ENCODE measurements at regions not wholly inside any gene's neighbourhood (a gene's known extent, or its start where the extent isn't known, plus 50 kb on each side); places are given as distances from the start of the nearest gene placed in this dataset.
"Not testable (repeated sequence)": the region's sequence is repeated elsewhere in the genome, so short reads cannot be mapped to it uniquely, and the experiment has no call there.

DNA sequence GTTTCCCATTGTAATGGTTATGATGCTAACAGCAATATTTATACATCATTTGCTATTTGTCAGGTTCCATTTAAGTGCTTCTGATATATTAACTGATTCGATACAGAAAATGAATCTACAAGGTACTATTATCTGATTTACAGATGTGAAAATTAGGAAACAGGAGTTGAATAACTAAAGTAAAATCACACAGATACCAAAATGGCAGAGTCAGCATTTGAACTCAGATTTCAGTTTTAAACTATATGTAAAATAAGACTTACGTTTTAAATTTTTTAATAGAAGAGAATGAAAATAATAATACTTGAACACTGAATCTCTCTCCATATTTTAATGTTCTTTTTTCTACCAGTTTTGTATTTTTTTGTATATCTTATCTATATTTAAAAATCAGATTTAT, 313.2 kb downstream of the MDFIC start:
- peak; percentile 19 for FAIRE-seq
- DNase-seq (ENCODE audit: low spot score in 2 of 2) = no peak

DNA sequence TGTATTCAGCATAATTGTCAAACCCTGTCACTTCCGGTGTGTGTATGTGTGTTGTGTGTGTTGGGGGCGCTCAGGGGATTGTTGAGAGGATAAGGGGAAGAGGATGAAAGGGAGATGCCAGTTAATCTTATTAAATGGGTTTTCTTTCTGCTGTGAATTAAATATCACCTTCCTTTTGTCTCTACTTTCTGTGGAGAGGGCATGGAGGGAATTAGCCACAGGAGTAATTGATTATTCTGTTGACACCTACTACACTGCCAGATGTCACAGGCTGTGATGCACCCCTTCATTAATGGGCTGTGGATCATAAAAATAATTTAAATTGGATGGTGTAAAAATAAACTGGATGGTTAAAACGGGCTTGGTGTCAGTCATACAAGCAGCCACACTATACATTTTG, 311.9 kb downstream of the MDFIC start:
- DNase-seq (ENCODE audit: low spot score in 2 of 2) = no peak
- FAIRE-seq = no peak

DNA sequence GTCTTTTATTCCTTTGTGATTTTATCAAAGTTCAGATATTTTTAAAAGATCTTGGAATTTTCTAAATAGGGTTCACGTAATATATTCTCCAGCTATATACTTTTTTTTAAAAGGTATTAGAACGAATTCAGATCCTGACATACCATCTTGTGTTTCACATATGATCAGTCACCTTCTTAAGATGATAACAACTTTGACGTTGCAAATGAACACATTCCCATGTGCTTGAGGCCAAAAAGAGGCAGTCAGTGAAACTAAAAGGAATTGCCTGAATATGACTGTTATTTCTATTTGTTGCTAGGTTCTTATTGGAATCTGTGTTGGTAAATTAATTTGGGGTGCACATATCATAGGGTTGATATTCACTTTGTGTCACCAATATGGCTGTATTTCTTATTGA, 310.1 kb downstream of the MDFIC start:
- DNase-seq (ENCODE audit: low spot score in 2 of 2) = no peak
- FAIRE-seq = no peak

DNA sequence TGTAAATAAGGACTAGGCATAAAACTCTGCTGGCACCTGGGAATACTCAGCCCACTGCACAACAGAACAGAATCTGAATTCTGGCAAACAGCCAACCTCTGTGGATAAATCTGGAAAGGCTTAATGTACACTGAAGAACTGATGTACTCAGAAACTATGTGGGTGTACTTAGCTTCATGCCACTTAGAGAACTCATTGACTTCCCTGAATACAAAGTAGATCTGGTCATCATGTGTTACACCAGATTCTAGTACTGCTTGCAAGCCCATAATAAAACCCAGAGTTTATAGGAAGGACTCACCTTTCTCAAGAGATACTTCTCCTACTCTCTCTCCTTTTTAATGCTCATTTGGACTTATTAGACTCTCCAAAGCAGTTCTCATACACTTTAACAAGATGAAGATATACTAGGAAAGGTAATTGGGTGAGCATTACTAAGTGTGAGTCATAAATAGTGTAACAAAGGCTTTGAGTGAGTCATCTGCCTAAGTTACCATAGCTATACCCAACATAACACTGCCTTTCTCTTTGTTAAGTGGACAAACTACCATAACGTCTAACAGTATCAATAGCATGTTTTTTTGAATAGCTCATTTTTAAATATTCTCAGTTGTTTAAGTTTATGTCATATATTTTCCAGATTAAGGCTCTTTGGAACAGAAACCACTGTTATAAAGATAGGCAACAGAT, 309.1 kb downstream of the MDFIC start:
- no peak for DNase-seq (ENCODE audit: low spot score in 2 of 2)
- no peak for FAIRE-seq

DNA sequence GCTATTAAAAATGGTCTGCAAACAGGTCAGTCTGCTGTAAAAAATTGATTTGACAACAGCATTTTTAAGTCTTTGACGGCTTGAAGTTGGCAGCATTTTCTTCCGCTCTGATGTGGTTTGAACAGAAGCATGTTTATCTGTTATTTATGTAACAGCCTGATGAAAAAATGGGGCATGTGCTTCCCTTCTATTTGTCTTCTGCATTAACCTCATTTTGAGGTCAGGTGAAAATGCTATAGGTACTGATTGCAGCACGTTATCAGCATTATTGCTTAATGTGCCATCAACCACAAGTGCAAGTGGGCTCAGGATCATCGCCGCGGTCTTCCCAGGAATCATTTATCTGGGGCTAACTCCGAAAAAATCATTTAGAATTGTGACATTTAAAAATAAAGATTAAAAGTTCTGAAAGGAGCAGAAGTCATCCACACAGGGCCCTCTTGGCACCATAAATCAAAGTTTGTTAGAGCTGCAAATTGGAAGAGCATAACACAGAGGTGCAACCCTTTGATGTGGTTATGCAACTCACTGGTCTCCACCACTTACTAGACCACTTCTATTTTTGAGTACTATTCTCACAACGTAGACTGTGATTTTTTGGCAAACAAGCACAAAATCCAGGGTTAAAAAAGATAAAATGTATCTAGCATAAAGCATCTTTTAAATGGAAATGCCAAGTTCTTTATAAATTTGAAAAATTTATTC, 307.7 kb downstream of the MDFIC start:
- FAIRE-seq = no peak
- no peak for DNase-seq (ENCODE audit: low spot score in 2 of 2)

DNA sequence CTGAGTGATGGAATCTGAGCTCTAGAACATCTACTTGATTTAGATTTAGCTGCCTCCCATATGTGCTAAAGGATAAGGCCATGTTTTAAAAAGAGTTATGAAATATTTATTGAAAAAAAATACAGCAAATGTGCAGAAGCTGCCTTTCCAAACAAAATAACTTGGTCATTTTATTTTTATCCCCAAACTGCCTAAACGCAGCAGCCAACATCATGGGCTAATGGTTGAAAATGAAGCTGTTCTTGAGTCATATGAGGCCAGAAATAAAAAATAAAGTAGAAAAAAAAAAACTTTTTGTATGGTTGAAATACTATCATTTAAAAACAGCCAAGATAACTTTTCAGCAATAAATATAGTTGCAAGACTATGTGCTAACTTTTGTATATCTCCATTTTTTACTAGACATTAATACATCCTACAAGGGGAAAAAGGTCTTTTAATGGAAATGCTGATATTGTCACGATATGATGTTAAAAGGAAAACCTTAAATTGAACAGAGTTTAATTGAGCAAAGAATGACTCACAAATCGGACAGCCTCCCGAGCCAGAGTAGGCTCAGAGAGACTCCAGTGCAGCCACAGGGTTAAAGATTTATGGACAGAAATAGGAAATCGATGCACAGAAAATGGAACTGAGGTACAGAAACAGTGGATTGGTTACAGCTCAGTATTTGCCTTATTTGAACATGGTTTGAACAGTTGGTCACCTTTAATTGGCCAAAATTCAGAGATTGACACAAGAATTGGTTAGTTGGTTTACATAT, 305.8 kb downstream of the MDFIC start:
- FAIRE-seq (no peak), DNase-seq (ENCODE audit: low spot score in 2 of 2) (no peak)

DNA sequence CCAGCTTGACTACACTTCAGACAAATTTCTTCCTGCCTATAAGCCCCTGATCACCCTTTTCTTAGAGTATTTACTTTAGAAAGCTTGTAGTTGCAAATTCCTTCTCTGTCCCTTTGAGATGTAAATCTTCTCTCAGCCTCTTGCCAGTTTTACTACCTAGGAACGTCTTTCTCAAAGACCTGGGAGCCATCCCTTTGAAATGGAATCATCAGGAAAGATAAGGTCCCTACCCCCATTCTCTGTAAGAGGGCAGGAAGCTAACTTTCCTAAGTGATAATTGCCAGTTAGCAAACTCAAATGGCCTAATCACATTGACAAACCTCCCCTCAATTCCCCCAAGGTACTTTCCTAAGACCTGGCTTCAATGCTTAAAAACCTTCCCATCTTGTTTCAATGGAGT, 304.5 kb downstream of the MDFIC start:
- DNase-seq (ENCODE audit: low spot score in 2 of 2) (no peak), FAIRE-seq (no peak)

DNA sequence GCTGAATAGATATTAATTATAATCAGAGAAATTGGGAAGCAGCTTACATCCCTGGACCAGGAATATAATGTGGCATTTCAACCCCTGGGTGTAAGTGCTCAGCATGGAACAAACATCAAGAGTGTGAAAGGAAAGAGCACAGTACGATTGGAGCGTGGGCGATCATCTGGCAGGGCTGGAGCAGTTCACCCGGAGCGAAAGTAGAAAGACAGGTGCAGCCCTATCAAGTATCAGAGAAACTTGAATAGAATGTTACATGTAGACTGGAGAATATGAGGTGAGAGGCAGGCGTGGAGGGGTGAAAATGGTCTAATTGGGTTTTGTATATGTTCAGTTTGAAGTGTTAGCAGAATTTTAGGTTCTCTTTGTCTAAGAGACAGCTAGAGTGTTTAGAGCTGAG, 303.0 kb downstream of the MDFIC start:
- FAIRE-seq = no peak
- DNase-seq (ENCODE audit: low spot score in 2 of 2) = no peak

DNA sequence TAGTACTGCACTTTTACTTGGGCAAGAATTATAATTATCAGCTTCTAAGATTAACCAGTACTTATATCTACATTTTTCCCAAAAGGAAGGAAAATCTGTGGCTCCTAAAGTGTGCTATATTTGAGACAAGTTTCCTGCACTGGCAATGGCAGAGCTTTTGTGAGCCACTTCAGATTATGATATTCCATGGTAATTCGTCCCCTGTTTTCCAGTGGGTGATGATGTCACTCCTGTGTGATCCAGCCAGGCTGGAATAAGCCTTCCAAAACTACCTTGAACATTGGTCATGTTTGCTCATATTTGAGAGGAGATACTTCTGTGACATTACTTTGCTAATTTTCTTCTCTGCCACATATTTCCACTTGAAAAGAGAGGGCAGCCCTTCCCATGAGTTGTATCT, 302.1 kb downstream of the MDFIC start:
- DNase-seq (ENCODE audit: low spot score in 2 of 2) (no peak), FAIRE-seq (no peak)

DNA sequence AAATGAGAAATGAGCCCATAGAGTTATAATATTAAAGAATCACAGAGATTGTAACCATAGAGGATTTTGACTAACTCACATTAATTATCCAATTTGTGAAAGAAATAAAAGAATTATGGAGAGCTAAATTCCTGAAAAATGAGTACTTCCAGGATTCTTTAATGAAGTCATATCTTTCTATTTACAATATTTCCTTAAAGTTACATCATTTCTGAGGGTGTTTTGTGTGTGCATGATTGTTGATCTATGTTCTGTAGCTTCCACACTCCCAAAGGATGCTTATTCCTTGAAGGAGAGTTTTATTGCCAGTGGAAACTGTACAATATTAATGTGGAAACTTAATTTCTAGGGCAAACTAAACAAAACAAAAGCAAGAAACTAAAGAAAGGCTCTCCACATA, 299.6 kb downstream of the MDFIC start:
- FAIRE-seq = no peak
- no peak for DNase-seq (ENCODE audit: low spot score in 2 of 2)

DNA sequence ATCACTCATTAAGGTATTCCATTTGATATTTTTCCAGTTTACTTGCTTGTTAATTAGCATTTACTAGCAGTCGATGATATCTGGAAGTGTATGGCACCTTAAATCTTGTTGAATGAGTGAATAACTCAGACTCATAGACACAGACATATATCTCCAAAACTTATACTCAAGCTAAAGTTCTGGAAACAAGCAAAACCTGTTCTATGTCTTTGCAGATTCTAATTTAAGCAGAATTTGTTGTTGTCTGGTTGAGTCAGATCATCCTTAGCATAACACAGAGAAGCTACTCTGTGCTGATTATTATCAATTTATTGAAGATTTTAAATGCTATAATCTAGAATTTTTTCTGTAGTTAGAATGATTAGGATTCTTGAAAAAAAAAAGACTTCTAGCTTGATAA, 296.2 kb downstream of the MDFIC start:
- FAIRE-seq (no peak), DNase-seq (ENCODE audit: low spot score in 2 of 2) (no peak)

DNA sequence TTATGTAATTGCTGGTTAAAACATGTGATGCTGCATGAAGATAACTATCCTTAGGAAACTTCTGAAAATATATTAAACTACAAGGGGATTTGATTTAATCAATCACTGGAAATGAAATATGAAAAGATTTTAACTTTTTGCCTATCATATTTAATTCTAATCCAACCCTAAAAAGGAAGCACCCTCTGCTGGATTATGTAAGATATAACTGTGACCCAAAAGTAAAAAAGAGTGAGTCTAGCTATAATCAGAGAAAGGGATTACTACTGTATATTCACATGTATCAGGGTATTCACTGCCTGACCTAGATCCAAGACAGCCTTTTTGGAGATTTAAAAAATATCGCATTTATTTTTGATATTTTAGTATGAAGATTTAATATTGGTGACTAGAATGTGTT, 295.5 kb downstream of the MDFIC start:
- FAIRE-seq (no peak), DNase-seq (ENCODE audit: low spot score in 2 of 2) (no peak)

DNA sequence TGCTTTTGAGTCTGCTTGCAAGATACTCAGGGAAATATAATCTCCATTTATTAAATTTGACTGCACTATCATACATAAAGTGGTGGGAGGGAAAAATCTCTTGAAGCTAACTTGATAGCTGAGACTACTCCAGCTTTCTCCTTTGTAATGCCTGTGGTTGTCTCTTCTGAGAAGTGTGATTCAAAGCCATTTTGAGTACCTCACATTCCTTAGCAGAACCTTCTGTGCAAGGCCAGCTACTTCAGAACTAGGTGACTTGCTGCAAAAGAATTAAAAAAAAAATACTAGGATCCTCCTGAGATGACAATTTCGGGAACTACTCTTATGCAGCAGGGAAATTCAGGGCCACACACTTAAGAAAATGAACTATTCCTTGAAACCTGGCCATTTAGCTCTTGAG, 294.8 kb downstream of the MDFIC start:
- FAIRE-seq = no peak
- DNase-seq (ENCODE audit: low spot score in 2 of 2) = no peak

DNA sequence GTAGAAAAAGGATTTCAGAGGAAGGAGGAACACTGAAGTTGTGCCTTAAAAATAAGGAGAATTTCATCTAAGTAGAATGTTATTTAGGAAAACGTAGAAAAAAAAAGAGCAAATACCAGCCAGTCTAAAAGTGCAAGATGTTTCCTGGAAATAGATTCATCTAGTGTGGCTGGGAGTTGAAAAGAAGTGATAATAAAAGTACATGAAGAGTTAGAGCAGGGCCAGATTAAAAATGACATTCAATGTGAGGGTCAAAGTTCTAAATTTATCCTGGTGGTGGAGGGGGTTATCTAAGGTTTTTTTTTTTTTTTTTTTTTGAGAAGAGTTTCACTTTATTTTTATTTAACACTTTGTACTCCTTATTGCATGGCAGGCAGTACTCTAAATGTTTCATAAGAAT, 289.3 kb downstream of the MDFIC start:
- FAIRE-seq = no peak
- DNase-seq (ENCODE audit: low spot score in 2 of 2) = no peak

DNA sequence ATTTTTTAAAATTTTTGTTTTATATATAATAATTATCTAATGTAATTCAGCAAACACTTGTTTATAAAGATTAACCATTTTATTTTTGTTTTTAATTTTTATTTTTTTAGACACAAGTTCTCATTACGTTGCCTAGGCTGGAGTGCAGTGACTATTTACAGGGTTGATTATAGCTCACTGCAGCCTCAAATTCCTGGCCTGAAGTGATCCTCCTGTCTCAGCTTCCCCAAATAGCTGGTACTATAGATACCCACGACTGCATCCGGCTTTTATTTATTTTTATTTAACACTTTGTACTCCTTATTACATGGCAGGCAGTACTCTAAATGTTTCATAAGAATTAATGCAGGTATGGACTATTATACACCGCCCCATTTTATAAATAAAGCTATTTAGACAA, 288.7 kb downstream of the MDFIC start:
- no peak for FAIRE-seq
- DNase-seq (ENCODE audit: low spot score in 2 of 2) = no peak

DNA sequence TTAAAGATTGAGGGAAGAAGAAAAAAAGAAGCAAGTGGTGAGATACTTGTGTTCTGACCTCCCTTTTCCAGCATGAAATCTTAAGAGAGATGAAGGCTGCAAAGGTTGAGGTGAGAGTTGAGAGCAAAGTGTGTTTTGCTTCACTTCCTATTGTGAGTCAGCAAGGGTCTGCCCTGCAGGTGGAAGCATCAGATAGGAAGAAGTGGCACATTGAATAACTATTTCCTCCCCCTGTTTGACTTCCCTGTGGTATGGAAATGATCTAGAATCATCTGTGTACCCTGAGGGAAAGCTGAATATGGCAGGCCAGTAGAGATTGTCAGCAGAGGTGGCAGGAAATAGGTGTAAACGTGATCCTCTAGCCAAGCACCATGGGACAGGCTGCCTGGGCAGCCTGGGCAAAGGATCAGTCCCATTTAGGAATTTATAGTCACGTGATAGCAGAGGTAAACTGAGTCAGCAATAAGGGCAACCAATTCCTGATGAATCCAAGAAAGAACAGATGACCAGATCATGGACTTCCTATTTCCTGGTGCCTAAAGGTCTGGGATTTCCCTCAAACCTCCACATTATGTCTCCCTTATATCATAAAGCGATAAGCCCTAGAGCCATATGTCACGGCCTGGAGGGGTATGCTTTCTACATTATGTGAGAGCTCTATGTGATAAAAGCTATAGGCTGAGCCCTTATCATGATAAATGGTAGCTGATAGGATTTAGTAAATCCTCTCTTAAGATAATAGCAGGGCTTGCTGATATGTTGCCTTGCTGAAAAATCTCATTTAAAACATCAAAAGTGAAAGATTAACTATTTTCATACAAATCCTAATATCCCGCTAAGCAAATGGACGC, 287.0 kb downstream of the MDFIC start:
- FAIRE-seq = no peak
- no peak for DNase-seq (ENCODE audit: low spot score in 2 of 2)

DNA sequence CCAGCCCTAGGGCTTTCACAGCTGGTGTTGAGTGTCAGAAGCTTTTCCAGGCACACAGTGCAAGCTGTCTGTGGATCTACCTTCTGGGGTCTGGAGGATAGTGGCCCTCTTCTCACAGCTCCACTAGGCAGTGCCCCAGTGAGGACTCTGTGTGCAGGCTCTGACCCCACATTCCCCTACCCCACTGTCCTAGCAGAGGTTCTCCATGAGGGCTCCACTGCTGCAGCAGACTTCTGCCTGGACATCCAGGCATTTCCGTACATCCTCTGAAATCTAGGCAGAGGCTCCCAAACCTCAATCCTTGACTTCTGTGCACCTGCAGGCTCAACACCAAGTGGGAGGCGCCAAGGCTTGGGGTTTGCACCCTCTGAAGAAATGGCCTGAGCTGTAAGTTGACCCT, 284.5 kb downstream of the MDFIC start:
- not testable (repeated sequence) for DNase-seq (ENCODE audit: low spot score in 2 of 2); FAIRE-seq

DNA sequence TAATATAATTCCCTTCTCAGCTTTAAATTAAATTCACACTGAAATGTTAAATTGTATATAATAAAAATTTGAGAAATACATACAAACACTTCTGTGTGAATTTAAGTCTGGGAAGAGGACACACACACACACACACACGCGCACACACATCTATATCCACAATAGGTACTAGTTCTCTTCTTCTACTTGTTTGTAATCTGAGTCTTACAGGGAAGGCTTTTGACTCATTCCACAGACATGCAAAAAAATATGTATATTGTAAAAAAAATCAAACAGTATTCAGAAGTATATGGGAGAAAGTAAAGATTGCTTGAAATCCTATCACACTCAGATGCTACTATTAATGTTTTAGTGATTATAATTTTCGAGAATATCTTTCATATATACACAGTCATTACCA, 276.2 kb downstream of the MDFIC start:
- no peak for FAIRE-seq
- no peak for DNase-seq (ENCODE audit: low spot score in 2 of 2)

DNA sequence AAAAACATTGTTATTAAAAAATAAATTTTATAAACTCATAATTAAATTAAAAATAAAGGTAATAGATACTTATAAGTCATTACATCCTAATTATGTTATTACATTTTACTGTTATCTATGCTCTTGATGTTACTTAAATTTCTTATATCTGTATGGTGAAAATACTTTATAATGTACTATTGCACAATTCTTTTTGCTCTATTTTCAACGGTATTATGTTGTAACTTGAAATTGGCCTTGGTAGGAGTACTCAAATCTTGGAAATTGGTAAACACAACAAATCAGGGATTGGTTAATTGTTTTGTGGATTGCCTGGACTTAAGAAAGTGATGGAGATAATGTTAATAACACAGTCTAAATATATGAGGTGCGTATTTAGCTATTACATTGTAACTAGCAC, 273.3 kb downstream of the MDFIC start:
- FAIRE-seq = no peak
- DNase-seq (ENCODE audit: low spot score in 2 of 2) = no peak

DNA sequence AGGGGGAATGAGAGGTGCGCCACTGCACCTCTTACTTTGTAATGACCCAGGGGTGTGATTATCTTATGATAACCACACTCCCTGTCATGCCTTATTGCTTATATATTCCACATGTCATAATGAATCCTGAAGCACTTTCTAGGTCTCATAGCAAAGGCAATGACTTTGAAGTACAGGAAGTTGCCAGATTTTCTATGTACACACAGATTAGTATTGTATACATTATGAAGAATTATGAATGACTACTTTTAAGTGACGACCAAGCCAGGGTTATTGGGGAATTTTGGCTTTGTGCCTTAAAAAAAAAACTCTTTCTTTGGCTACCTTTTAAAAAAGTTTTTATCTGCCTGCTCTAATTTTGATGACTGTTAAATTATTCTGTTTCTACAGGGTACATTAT, 269.6 kb downstream of the MDFIC start:
- DNase-seq (ENCODE audit: low spot score in 2 of 2) (no peak), FAIRE-seq (no peak)

Measured in frontal cortex (tissue), 3 donors.